ENCODE measurements at regions not wholly inside any gene's neighbourhood (a gene's known extent, or its start where the extent isn't known, plus 50 kb on each side); places are given as distances from the start of the nearest gene placed in this dataset.

- Histone ChIP-seq H3K9me3 (replicated peaks; ENCODE audit: control insufficient read depth, insufficient read depth, low read depth, low read length) (no peaks in the 10 kb centered on the region), H4K20me1 (replicated peaks; ENCODE audit: control insufficient read depth, insufficient read depth, low read length) (no peaks in the 10 kb centered on the region), H3K4me1 (replicated peaks in 1 of 2; ENCODE audit: control insufficient read depth in 2 of 2, insufficient read depth in 2 of 2, low read length in 2 of 2) (no peaks in the 10 kb centered on the region), H3K9ac (ENCODE audit: insufficient read depth in 1 of 2, low read depth in 2 of 2, low read length in 2 of 2) (no peak overlapping the region), H3K79me2 (ENCODE audit: control insufficient read depth, insufficient read depth, low read length) (no peaks in the 10 kb centered on the region), H3K36me3 (ENCODE audit: control insufficient read depth, insufficient read depth, low read length) (no peaks in the 10 kb centered on the region), H3K4me2 (ENCODE audit: insufficient read depth, low read length) (no peak overlapping the region), H3K27ac (ENCODE audit: extremely low read depth, low read depth, low read length) (no peak overlapping the region), H3K9me1 (ENCODE audit: control insufficient read depth, insufficient read depth, low read length) (no peaks in the 10 kb centered on the region), H2AFZ (ENCODE audit: low read depth, low read length) (no peak overlapping the region), H3K4me3 (no peak overlapping the region), H3K27me3 (ENCODE audit: control insufficient read depth in 2 of 2, insufficient read depth in 2 of 2, low read length in 2 of 2) (no peaks in the 10 kb centered on the region)
- no peak for FAIRE-seq
- ChIA-PET CTCF (ENCODE audit: low intra/inter-chr PET ratio) (no interaction called here), POLR2A (no interaction called here)
- ATAC-seq = no peak
- in situ Hi-C loops (cut with MboI) (no loop called here), intact Hi-C loops (cut with micrococcal nuclease) (no loop called here)
- no peak for DNase-seq (ENCODE audit: extremely low read depth in 1 of 4, low spot score in 3 of 4)
- WGBS (ENCODE audit: insufficient coverage, low coverage, missing lambda C conversion rate) = 31% methylated on average over 1 of the region's 1 CpG
- no TSS peak for BruUV-seq (replicated peaks)
- TF ChIP-seq CREB1 (IDR thresholded peaks at IDR 0.05) = no peak
- TF ChIP-seq CREB1 (CRISPR knock-in tag; IDR thresholded peaks at IDR 0.05) = no peak
- TF ChIP-seq RAD21 (CRISPR knock-in tag; conservative IDR thresholded peaks at IDR 0.05 in 1 of 2, IDR thresholded peaks at IDR 0.05 in 1 of 2) = no peak
Measured at GRCh38 chr18:51430538-51430937, 233.1 kb upstream of the MEX3C start.

DNA sequence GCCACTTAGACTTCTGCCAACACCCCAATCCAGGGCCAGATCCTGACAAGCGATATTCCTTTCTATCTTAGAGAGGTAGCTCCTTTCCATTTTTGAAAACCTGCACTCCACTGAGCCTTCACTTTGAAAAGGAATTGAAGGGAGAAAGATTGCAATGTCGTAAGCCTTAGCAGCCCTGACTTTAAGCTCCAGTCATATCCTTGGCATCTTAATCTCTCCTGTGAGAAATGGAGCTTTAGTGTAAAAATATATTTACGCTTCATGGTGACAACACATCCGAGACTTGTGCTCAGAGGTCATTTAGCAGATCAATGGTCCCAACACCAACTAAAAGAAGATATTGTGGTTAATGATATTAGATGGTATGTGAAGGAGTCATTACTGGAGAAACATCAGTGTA is 235.8 kb upstream of the MEX3C start:
- 4% methylated on average over 4 of the region's 4 CpGs for WGBS (ENCODE audit: insufficient coverage, low coverage, missing lambda C conversion rate)
- Histone ChIP-seq H3K9me1 (ENCODE audit: control insufficient read depth, insufficient read depth, low read length) (no peaks in the 10 kb centered on the region), H3K79me2 (ENCODE audit: control insufficient read depth, insufficient read depth, low read length) (no peaks in the 10 kb centered on the region), H4K20me1 (replicated peaks; ENCODE audit: control insufficient read depth, insufficient read depth, low read length) (no peaks in the 10 kb centered on the region), H3K4me3 (no peak overlapping the region), H3K36me3 (ENCODE audit: control insufficient read depth, insufficient read depth, low read length) (no peaks in the 10 kb centered on the region), H2AFZ (ENCODE audit: low read depth, low read length) (no peak overlapping the region), H3K9ac (ENCODE audit: insufficient read depth in 1 of 2, low read depth in 2 of 2, low read length in 2 of 2) (no peak overlapping the region), H3K27me3 (ENCODE audit: control insufficient read depth in 2 of 2, insufficient read depth in 2 of 2, low read length in 2 of 2) (no peaks in the 10 kb centered on the region), H3K27ac (ENCODE audit: extremely low read depth, low read depth, low read length) (no peak overlapping the region), H3K9me3 (replicated peaks; ENCODE audit: control insufficient read depth, insufficient read depth, low read depth, low read length) (no peaks in the 10 kb centered on the region), H3K4me2 (ENCODE audit: insufficient read depth, low read length) (no peak overlapping the region), H3K4me1 (replicated peaks in 1 of 2; ENCODE audit: control insufficient read depth in 2 of 2, insufficient read depth in 2 of 2, low read length in 2 of 2) (no peaks in the 10 kb centered on the region; a peak in 1 of 5 replicates)
- in situ Hi-C loops (cut with MboI) = no loop called here
- ChIA-PET CTCF (ENCODE audit: low intra/inter-chr PET ratio) (no interaction called here), POLR2A (no interaction called here)
- no TSS peak for BruUV-seq (replicated peaks)
- FAIRE-seq = no peak
- no peak for DNase-seq (ENCODE audit: extremely low read depth in 1 of 4, low spot score in 3 of 4)
- no peak for ATAC-seq
- intact Hi-C loops (cut with micrococcal nuclease) = no loop called here
- TF ChIP-seq MCM2 (IDR thresholded peaks at IDR 0.05; ENCODE audit: low read depth) (no peak), TEAD4 (IDR thresholded peaks at IDR 0.05; ENCODE audit: low read length) (no peak), TEAD4 (CRISPR knock-in tag; IDR thresholded peaks at IDR 0.05; ENCODE audit: borderline replicate concordance) (no peak), ZNF668 (CRISPR knock-in tag; IDR thresholded peaks at IDR 0.05) (no peak), KLF16 (IDR thresholded peaks at IDR 0.05) (no peak), HNRNPH1 (optimal IDR thresholded peaks at IDR 0.05; ENCODE audit: low read depth, low read length) (no peak), TAF1 (IDR thresholded peaks at IDR 0.05; ENCODE audit: control insufficient read depth, extremely low read depth, insufficient read depth, low read length, severe bottlenecking) (no peak), ZNF165 (CRISPR knock-in tag; IDR thresholded peaks at IDR 0.05; ENCODE audit: borderline replicate concordance) (no peak), ZNF785 (CRISPR knock-in tag; IDR thresholded peaks at IDR 0.05) (no peak), ESRRB (CRISPR knock-in tag; IDR thresholded peaks at IDR 0.05; ENCODE audit: borderline replicate concordance) (no peak), GABPA (tag; conservative IDR thresholded peaks at IDR 0.05; ENCODE audit: low read depth) (no peak), ZNF146 (CRISPR knock-in tag; IDR thresholded peaks at IDR 0.05; ENCODE audit: unreplicated experiment) (no peak), MYC (IDR thresholded peaks at IDR 0.05; ENCODE audit: low read depth, low read length) (no peak), MYC (CRISPR knock-in tag; IDR thresholded peaks at IDR 0.05; ENCODE audit: borderline replicate concordance, low read depth) (no peak), TAF7 (tag; IDR thresholded peaks at IDR 0.05) (no peak), POLR2AphosphoS5 (IDR thresholded peaks at IDR 0.05; ENCODE audit: control insufficient read depth, insufficient read depth, low read depth, low read length) (no peak)

All from K562 (cell line).